SJCRH30 (cell line): ENCODE measurements at regions not wholly inside any gene's neighbourhood (a gene's known extent, or its start where the extent isn't known, plus 50 kb on each side); places are given as distances from the start of the nearest gene placed in this dataset.
"Not testable (repeated sequence)": the region's sequence is repeated elsewhere in the genome, so short reads cannot be mapped to it uniquely, and the experiment has no call there.

Experiments
- DNase-seq, 2 experiments: peaks; one replicate each; pipeline ENCODE4 v3.0.0-alpha.2; 2015 to 2020
- H3K27ac ChIP-seq: fragments of 250-450 bp; sonication (Bioruptor Pico); 2 replicates; pipeline ENCODE4 v1.5.1; 2020; ENCODE audit warnings: mild to moderate bottlenecking, moderate library complexity
- H3K27me3 ChIP-seq: fragments of 250-450 bp; sonication (Bioruptor Pico); 2 replicates; pipeline ENCODE4 v1.5.1; 2020; ENCODE audit warnings: mild to moderate bottlenecking, moderate library complexity
- H3K36me3 ChIP-seq: fragments of 250-450 bp; sonication (Bioruptor Pico); 2 replicates; pipeline ENCODE4 v1.5.1; 2020; ENCODE audit warnings: mild to moderate bottlenecking, moderate library complexity
- H3K4me1 ChIP-seq: fragments of 250-450 bp; sonication (Bioruptor Pico); 2 replicates; pipeline ENCODE4 v1.5.1; 2020; ENCODE audit warnings: mild to moderate bottlenecking, moderate library complexity
- H3K4me3 ChIP-seq: fragments of 250-450 bp; sonication (Bioruptor Pico); 2 replicates; pipeline ENCODE4 v1.5.1; 2020; ENCODE audit warnings: mild to moderate bottlenecking, moderate library complexity
- H3K9me3 ChIP-seq: fragments of 250-450 bp; sonication (Bioruptor Pico); replicated peaks from 2 replicates; pipeline ENCODE4 v1.5.1; 2020; ENCODE audit warnings: mild to moderate bottlenecking, moderate library complexity

DNA sequence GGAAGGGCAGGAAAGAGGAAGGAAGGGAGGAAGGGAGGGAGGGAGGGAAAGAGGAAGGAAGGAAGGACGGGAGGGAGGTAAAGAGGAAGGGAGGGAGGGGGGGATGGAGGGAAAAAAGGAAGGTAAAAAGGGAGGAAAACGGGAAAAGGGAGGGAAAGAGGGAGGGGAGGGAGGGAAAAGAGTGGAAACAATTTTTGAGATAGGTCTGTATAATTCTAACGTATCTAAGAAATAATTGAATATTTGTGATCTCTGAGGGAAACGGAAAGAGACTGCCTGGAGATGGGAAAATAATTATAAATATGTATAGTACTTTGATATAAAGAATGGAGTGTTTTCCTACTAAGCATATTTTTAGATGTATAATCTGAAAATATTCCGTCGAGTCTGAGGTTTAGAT lies 158.2 kb upstream of the FOXK1 start:
- no peak overlapping the region for H3K27ac ChIP-seq
- no peaks in the 10 kb centered on the region for H3K27me3 ChIP-seq
- H3K9me3 ChIP-seq = no peaks in the 10 kb centered on the region
- H3K4me3 ChIP-seq = no peak overlapping the region
- H3K4me1 ChIP-seq = no peaks in the 10 kb centered on the region
- no peaks in the 10 kb centered on the region for H3K36me3 ChIP-seq
- DNase-seq = no peak

DNA sequence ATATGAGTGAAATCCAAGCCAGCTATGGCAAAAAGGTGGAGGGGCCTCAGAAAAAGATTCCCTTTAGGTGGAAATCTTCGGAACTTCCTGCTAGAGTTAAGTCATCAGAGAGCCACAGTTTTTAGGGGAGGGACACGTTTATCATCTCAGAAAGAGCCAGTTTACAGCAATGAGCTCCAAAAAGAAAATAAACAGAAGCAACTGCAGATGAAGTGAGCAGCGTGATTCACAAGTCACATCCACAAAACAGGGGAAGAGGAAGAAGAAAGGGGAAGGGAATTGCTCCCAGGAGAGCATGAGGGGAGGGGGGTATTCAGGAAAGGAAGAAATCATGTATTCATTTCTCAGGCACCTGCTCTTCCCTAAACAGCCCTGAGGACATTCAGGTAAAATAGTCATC lies 156.2 kb upstream of the FOXK1 start:
- DNase-seq = no peak
- no peak overlapping the region for H3K4me3 ChIP-seq

DNA sequence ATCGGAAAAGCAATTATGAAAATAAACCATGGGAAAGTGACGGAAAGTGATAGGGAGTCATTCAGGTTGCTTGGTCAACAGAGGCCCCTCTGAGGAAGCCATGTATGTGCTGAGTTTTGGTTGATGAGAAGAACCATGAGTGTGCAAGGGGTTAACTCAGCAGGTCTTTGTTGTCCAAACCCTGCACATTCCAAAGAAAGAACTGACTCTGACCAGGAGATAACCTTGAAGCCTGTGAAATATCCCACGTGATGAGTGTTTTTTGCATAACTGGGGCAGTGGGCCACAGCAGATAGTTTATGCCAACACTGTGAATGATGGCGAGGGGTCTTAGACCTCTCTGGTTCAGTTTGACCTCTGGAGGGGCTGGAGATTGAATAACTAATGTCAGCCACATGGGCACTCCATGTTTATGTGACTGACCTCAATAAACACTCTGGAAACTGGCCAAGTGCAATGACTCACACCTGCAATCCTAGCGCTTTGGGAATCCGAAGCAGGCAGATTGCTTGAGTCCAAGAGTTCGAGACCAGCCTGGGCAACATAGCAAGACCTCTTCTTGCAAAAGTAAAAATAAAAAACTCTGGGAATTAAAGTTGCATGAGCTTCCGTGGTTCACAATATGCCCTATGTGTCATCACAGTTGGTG lies 154.0 kb upstream of the FOXK1 start:
- no peaks in the 10 kb centered on the region for H3K9me3 ChIP-seq
- H3K27ac ChIP-seq = no peak overlapping the region
- peak in 1 of 2 experiments; percentile 9 for DNase-seq

More for the DNA sequence above, 156.2 kb upstream of the FOXK1 start:
- Histone ChIP-seq H3K36me3 (no peaks in the 10 kb centered on the region), H3K27me3 (no peaks in the 10 kb centered on the region), H3K9me3 (no peaks in the 10 kb centered on the region), H3K4me1 (no peaks in the 10 kb centered on the region), H3K27ac (no peak overlapping the region)

DNA sequence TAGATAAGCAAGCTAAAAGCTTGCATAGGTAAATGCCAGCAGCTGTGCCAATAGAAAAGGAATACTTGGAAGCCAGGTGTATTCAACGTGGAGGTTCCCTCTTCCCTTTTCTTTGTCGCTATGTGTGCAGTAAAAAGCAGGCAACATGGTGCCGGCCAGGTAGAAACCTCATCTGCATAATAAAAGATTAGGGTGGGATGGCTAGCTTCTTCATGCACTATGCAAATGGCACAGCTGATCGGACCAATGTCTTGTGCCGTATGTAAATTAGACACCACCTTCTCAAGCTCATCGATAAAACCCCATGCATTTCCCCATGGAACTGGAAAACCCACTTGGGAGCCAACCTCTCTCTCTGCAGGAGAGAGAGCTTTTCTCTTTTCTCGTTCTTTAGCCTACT lies 150.9 kb upstream of the FOXK1 start:
- Histone ChIP-seq H3K36me3 (no peaks in the 10 kb centered on the region), H3K27me3 (no peaks in the 10 kb centered on the region), H3K4me1 (no peaks in the 10 kb centered on the region), H3K4me3 (no peak overlapping the region), H3K9me3 (no peaks in the 10 kb centered on the region), H3K27ac (no peak overlapping the region)
- DNase-seq = no peak

More for the DNA sequence above, 154.0 kb upstream of the FOXK1 start:
- H3K36me3 ChIP-seq = no peaks in the 10 kb centered on the region
- H3K4me1 ChIP-seq = no peaks in the 10 kb centered on the region
- no peaks in the 10 kb centered on the region for H3K27me3 ChIP-seq
- H3K4me3 ChIP-seq = no peak overlapping the region

DNA sequence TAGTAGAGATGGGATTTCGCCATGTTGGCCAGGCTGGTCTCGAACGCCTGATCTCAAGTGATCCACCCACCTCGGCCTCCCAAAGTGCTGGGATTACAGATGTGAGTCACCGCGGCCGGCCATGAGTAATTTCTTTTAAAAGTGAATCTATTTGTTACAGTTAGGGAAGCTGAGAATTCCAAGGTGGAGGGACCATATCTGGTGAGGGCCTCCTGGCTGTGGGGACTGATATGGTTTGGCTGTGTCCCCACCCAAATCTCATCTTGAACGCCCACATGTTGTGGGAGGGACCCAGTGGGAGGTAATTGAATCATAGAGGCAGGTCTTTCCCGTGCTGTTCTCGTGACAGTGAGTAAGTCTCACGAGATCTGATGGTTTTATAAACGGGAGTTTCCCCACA lies 148.8 kb upstream of the FOXK1 start:
- not testable (repeated sequence) for H3K4me1 ChIP-seq, H3K9me3 ChIP-seq, H3K4me3 ChIP-seq, H3K27ac ChIP-seq, H3K27me3 ChIP-seq, DNase-seq, H3K36me3 ChIP-seq

DNA sequence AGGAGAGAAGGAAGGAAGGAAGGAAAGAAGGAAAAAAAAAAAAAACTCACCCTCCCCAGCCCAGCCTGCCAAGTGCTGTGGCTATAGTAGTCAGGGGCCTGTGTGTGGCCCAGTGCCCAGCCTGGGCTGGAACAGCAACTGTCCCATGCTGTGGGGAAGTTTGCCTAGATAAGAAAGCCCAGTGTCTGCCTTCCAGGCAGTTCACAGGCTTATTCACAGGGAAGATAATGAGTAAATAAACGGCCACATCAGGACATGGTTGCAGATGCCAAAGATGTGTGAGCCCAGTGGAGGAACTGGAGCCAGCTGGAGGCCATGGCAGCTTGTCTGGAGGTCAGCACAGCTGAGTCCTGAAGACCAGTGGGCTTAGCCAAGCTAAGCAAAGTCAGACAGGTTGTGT lies 132.4 kb upstream of the FOXK1 start:
- no peak for DNase-seq
- H3K4me1 ChIP-seq = no peaks in the 10 kb centered on the region
- H3K4me3 ChIP-seq = no peak overlapping the region
- no peaks in the 10 kb centered on the region for H3K27me3 ChIP-seq
- no peak overlapping the region for H3K27ac ChIP-seq
- H3K36me3 ChIP-seq = no peaks in the 10 kb centered on the region
- H3K9me3 ChIP-seq = no peaks in the 10 kb centered on the region

DNA sequence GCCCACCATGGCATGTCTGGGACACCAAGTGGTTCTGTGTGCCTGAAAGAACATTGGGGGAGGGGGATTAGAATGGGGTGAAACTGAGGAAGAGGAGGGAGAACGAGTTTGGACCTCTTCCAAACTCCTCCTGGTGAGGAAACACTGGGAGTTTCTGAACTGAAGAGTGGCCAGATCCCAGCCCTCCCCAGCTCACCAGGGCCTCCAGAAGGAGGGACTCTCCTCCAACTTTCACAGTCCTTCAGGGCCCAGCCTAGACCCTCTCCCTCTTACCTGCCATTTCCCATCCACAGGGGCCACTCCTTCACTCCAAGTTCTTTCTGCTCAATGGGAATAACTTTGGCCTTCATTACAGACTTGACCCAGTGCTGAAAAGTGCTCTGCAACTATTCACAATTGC lies 132.0 kb upstream of the FOXK1 start:
- no peaks in the 10 kb centered on the region for H3K9me3 ChIP-seq

DNA sequence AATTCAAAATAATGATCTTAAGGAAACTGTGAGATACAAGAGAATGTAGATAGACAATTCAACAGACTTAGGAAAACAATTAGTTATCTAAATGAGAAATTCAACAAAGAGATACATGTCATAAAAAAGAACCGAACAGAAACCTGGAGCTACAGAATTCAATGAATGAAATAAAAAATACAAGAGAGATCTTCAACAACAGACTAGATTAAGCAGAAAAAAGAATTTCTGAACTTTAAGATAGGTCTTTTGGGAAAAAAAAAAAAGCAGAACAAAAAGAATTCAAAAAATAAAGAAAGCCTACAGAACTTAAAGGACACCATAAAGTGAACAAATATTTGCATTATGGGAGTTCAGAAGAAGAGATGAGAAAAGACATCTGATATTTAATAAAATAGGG lies 129.1 kb upstream of the FOXK1 start:
- H3K36me3 ChIP-seq = no peaks in the 10 kb centered on the region
- H3K4me1 ChIP-seq = no peaks in the 10 kb centered on the region
- no peak overlapping the region for H3K27ac ChIP-seq
- H3K27me3 ChIP-seq = no peaks in the 10 kb centered on the region
- H3K9me3 ChIP-seq = peaks cover 4% of the 10 kb centered on the region; the same call in 1 of the 2 replicates
- H3K4me3 ChIP-seq = no peak overlapping the region
- no peak for DNase-seq

More for the DNA sequence above, 132.0 kb upstream of the FOXK1 start:
- Histone ChIP-seq H3K27ac (no peak overlapping the region), H3K4me1 (no peaks in the 10 kb centered on the region), H3K4me3 (no peak overlapping the region), H3K36me3 (no peaks in the 10 kb centered on the region), H3K27me3 (no peaks in the 10 kb centered on the region)
- DNase-seq = no peak

DNA sequence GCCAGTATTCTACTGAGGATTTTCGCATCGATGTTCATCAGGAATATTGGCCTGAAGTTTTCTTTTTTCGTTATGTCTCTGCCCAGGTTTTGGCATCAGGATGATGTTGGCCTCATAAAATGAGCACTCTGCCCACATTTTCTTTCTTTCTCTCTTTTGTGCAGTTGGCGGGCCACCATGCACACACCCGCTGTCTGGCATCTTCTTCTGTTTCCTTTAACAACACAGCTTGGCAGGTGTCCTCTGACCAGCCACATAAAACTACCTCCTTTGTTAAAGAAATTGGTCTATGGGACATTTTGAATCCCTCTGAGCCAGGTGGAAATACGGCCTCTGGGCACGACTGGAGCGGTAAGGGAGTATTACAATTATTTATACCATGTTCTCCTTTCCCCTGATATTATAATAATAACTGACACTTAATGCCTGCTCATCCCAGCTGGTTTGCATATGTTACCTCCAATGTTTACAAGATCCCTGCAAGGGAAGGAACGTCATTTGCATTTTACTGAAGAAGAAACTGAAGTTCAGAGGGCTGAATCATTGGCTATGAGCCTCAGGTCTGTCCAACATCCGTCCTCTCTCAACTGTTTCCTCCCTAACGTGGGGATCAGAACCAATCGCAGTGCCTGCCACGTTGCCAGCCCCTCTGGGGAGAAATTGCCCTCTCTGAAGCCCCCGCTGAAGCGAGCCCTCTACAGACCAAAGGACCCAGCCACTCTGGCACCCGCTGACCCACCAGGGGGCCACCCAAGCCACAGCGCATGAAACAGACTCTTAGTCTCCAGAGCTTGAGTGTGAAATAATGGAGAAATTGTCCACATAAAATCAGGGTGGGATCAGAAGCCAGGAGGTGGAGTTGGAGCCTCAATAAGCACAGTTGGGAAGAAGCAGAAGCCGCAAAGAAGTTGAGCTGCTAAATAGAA lies 125.0 kb upstream of the FOXK1 start:
- Histone ChIP-seq H3K9me3 (peaks cover 4% of the 10 kb centered on the region; the same call in 1 of the 2 replicates), H3K27me3 (no peaks in the 10 kb centered on the region), H3K27ac (no peak overlapping the region), H3K4me1 (no peaks in the 10 kb centered on the region), H3K4me3 (no peak overlapping the region), H3K36me3 (no peaks in the 10 kb centered on the region)
- DNase-seq = no peak

DNA sequence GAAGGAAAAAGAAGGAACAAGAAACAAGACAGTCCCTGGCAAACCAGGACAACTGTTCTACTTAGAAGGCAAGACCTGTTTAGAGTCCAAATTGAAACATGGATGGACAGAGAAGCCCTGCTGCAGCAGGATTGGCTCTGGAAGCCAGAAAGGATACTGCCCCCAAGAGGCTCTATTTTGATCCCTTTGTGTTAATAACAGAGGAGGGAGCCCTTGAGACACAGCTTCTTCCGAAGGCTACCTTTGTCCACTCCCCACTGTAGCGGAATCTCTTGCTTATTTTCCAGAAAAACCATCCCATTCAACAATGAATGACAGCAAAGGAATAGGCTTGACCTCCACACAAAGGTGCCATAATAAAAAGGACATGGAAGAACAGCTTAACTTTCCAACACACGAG lies 120.3 kb upstream of the FOXK1 start:
- DNase-seq = peak in 1 of 2 experiments; percentile 9
- Histone ChIP-seq H3K36me3 (no peaks in the 10 kb centered on the region), H3K27ac (no peak overlapping the region)

DNA sequence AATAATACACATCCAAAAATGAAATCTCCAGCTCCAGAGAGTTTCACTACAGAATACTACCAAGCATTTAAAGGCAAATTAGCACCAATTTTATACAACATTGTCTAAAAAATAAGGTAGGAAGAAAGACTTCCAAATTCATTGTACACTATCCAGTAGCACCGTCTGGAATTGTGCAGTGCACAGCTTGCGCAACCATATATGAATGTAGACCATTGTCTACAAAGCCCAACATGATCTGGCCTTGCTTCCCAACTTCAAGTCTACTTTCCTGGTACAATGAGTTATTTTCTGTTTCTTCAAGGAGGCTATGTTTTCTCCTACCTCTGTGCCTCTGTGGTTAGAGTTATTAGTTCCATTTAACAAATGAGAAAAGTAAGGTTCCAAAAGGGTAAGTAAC lies 115.4 kb upstream of the FOXK1 start:
- no peak overlapping the region for H3K4me3 ChIP-seq
- H3K9me3 ChIP-seq = no peaks in the 10 kb centered on the region
- H3K27me3 ChIP-seq = no peaks in the 10 kb centered on the region
- H3K27ac ChIP-seq = no peak overlapping the region
- no peak for DNase-seq
- H3K36me3 ChIP-seq = no peaks in the 10 kb centered on the region
- no peaks in the 10 kb centered on the region for H3K4me1 ChIP-seq

More for the DNA sequence above, 120.3 kb upstream of the FOXK1 start:
- H3K4me1 ChIP-seq = no peaks in the 10 kb centered on the region
- no peak overlapping the region for H3K4me3 ChIP-seq
- H3K27me3 ChIP-seq = no peaks in the 10 kb centered on the region
- H3K9me3 ChIP-seq = no peaks in the 10 kb centered on the region

DNA sequence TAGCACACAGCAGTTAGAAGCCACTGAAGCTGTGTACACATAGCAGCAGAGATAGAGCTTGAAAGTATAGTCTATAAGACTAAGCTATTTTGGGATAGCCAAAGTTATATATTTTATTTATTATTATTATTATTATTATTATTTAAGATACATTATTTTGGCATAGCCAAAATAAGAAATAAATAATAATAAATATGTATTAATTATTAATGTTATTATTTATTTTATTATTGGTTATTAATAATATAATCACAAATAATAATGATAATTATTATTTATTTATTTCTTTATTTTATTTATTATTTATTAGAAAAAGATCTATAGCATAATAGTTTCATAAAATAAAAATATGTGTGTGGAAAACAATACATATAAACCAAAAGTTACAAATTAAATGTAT lies 107.2 kb upstream of the FOXK1 start:
- Histone ChIP-seq H3K27ac (no peak overlapping the region), H3K36me3 (no peaks in the 10 kb centered on the region), H3K27me3 (no peaks in the 10 kb centered on the region), H3K4me1 (no peaks in the 10 kb centered on the region), H3K9me3 (no peaks in the 10 kb centered on the region), H3K4me3 (no peak overlapping the region)
- no peak for DNase-seq

DNA sequence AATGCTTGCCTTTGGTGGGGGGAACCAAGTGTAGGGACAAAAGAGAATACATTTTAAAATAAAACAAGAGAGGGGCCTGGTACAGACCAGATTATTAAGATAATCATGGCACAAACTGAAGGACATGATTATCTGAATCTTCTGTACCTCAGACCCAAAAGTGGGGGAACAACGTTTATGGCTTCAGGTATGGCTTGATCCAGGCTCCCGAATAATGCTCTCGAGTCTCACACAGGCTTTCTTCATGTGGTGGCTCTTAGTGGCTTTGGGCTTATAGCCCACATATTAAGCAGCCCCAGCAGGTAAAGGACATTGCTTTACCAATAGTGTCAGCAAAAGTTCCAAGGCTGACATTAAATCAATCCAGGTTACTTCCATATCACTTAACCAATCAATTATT lies 106.8 kb upstream of the FOXK1 start:
- H3K36me3 ChIP-seq = no peaks in the 10 kb centered on the region
- H3K4me1 ChIP-seq = no peaks in the 10 kb centered on the region
- no peaks in the 10 kb centered on the region for H3K27me3 ChIP-seq
- no peak overlapping the region for H3K27ac ChIP-seq
- DNase-seq = no peak
- H3K4me3 ChIP-seq = no peak overlapping the region
- H3K9me3 ChIP-seq = no peaks in the 10 kb centered on the region

DNA sequence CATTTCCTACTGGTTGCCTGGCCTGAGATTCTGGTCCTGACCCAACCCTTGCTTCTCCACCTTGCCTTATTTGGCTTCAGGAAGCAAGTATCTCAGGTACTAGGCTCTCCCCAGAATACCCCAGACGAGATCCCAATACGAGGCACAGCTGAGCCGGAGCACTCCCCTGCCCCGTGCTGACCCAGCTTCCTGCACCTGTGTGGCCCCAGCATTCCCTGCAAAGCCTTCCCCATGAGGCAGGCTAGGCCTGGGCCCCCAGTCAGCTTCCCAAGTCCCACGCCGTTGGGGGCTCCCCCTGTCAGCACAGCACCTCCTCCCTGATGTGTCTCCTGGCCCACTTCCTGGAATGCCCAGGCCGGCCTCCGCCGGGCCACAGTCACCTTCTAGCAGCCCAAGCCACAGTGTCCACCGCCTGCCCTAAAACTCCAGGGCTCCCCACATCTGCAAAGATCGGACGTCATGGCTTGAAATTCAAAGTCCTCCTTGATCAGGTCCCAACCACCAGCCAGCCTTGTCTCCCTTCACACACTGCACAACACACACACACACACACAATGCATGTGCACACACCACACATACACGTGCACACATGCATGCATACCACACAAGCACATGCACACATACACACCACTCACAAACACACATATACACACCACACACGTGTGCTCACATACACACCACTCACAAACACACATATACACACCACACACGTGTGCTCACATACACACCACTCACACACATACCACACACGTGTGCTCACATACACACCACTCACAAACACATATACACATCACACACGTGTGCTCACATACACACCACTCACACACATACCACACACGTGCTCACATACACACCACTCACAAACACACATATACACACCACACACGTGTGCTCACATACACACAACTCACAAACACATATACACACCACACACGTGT lies 78.9 kb upstream of the FOXK1 start:
- no peak for DNase-seq
- no peaks in the 10 kb centered on the region for H3K4me1 ChIP-seq
- H3K9me3 ChIP-seq = no peaks in the 10 kb centered on the region
- no peaks in the 10 kb centered on the region for H3K27me3 ChIP-seq
- no peaks in the 10 kb centered on the region for H3K36me3 ChIP-seq
- H3K27ac ChIP-seq = no peak overlapping the region
- no peak overlapping the region for H3K4me3 ChIP-seq

DNA sequence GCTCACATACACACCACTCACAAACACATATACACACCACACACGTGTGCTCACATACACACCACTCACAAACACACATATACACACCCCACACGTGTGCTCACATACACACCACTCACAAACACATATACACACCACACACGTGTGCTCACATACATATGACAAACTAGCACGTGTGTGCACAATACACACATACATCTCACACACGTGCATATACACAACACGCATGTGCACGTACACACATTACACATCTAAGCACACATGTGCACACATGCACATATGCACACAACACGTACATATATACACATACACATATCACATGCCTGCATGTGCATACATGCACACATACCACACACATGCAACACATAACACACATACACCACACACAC lies 78.3 kb upstream of the FOXK1 start:
- no peaks in the 10 kb centered on the region for H3K36me3 ChIP-seq
- no peaks in the 10 kb centered on the region for H3K4me1 ChIP-seq
- DNase-seq = no peak
- H3K27ac ChIP-seq = no peak overlapping the region
- H3K9me3 ChIP-seq = no peaks in the 10 kb centered on the region
- no peaks in the 10 kb centered on the region for H3K27me3 ChIP-seq
- H3K4me3 ChIP-seq = no peak overlapping the region
